Neural cell (in vitro differentiated cells): ENCODE measurements at regions not wholly inside any gene's neighbourhood (a gene's known extent, or its start where the extent isn't known, plus 50 kb on each side); places are given as distances from the start of the nearest gene placed in this dataset.

Experiments used
- H2AFZ ChIP-seq: fragments of 200-600, 300-800 bp; sonication (generic), shearing (Covaris generic); 2 replicates; pipeline ENCODE4 v1.6.0; 2014; ENCODE audit warnings: low read depth, mild to moderate bottlenecking, antibody characterized with exemption, low read length, moderate library complexity
- H3F3A ChIP-seq: fragments of 200-600 bp; shearing (Covaris generic); 2 replicates; pipeline ENCODE4 v1.6.1; 2016; ENCODE audit warnings: mild to moderate bottlenecking, moderate library complexity, mixed read lengths, antibody characterized with exemption, low read length; ENCODE audit not compliant: insufficient read depth, poor library complexity, severe bottlenecking
- H3K27ac ChIP-seq: fragments of 200-600, 300-800 bp; sonication (generic), shearing (Covaris generic); 2 replicates; pipeline ENCODE4 v1.5.1; 2014; ENCODE audit warnings: mild to moderate bottlenecking, low read length, moderate library complexity
- H3K27me3 ChIP-seq: fragments of 300-800, 200-600 bp; sonication (generic), shearing (Covaris generic); 2 replicates; pipeline ENCODE4 v1.6.0; 2014; ENCODE audit warnings: mild to moderate bottlenecking, low read depth, low read length, moderate library complexity; ENCODE audit not compliant: insufficient read depth
- H3K36me3 ChIP-seq: fragments of 300-800, 200-600 bp; sonication (generic), shearing (Covaris generic); 2 replicates; pipeline ENCODE4 v1.5.1; 2014; ENCODE audit warnings: mild to moderate bottlenecking, antibody characterized with exemption, low read length, moderate library complexity; ENCODE audit not compliant: insufficient read depth
- H3K4me2 ChIP-seq: fragments of 300-800, 200-600 bp; sonication (generic), shearing (Covaris generic); 2 replicates; pipeline ENCODE4 v1.6.0; 2014; ENCODE audit warnings: mild to moderate bottlenecking, low read length
- H3K4me3 ChIP-seq: fragments of 300-800, 200-600 bp; sonication (generic), shearing (Covaris generic); 2 replicates; pipeline ENCODE4 v1.5.1; 2014; ENCODE audit warnings: mild to moderate bottlenecking, low read length, moderate library complexity
- H3K79me2 ChIP-seq: fragments of 200-600 bp; shearing (Covaris generic); replicated peaks from 2 replicates; pipeline ENCODE4 v1.6.0; 2014; ENCODE audit warnings: mild to moderate bottlenecking, low read length, moderate library complexity; ENCODE audit not compliant: insufficient read depth
- H3K9ac ChIP-seq: fragments of 300-800, 200-600 bp; sonication (generic), shearing (Covaris generic); 2 replicates; pipeline ENCODE4 v1.6.1; 2016; ENCODE audit warnings: mild to moderate bottlenecking, low read length, mixed read lengths
- H3K9me2 ChIP-seq: fragments of 200-600 bp; shearing (Covaris generic); 2 replicates; pipeline ENCODE4 v1.6.1; 2016; ENCODE audit warnings: mild to moderate bottlenecking, low read length, mixed read lengths; ENCODE audit not compliant: insufficient read depth
- H3K9me3 ChIP-seq: fragments of 200-600, 300-800 bp; sonication (generic), shearing (Covaris generic); 2 replicates; pipeline ENCODE4 v1.6.1; 2016; ENCODE audit warnings: mild to moderate bottlenecking, mixed run types, low read length, moderate library complexity, mixed read lengths
- H4K20me1 ChIP-seq: fragments of 200-600 bp; shearing (Covaris generic); 2 replicates; pipeline ENCODE4 v1.6.1; 2016; ENCODE audit warnings: mild to moderate bottlenecking, mixed run types; ENCODE audit not compliant: insufficient read depth
- CTCF ChIP-seq: fragments of 450-650 bp; IDR thresholded peaks from 2 replicates; pipeline ENCODE4 v1.5.1; 2014; ENCODE audit warnings: antibody characterized with exemption, mild to moderate bottlenecking, moderate library complexity; ENCODE audit not compliant: poor library complexity, severe bottlenecking
- EP300 ChIP-seq: fragments of 450-650 bp; conservative IDR thresholded peaks from 2 replicates; pipeline ENCODE4 v1.6.1; 2014; ENCODE audit warnings: antibody characterized with exemption, mild to moderate bottlenecking, moderate library complexity; ENCODE audit not compliant: poor library complexity, severe bottlenecking
- EZH2 ChIP-seq: fragments of 200-600, 300-800 bp; shearing (Covaris generic), sonication (generic); IDR thresholded peaks from 2 replicates; pipeline ENCODE4 v1.6.1; 2014; ENCODE audit warnings: antibody characterized with exemption, low read length, borderline replicate concordance, mild to moderate bottlenecking; ENCODE audit not compliant: insufficient read depth, poor library complexity, severe bottlenecking
- MXI1 ChIP-seq: fragments of 450-650 bp; conservative IDR thresholded peaks from 2 replicates; pipeline ENCODE4 v1.6.1; 2014; ENCODE audit warnings: antibody characterized with exemption, mild to moderate bottlenecking; ENCODE audit not compliant: poor library complexity, severe bottlenecking
- POLR2AphosphoS5 ChIP-seq: IDR thresholded peaks from 2 replicates; pipeline ENCODE4 v1.6.1; 2012
- RAD21 ChIP-seq: fragments of 450-650 bp; conservative IDR thresholded peaks from 2 replicates; pipeline ENCODE4 v1.6.1; 2014; ENCODE audit warnings: antibody characterized with exemption, mild to moderate bottlenecking, moderate library complexity
- REST ChIP-seq: IDR thresholded peaks from 2 replicates; pipeline ENCODE4 v1.6.1; 2012; ENCODE audit warnings: borderline replicate concordance
- TAF1 ChIP-seq: IDR thresholded peaks from 2 replicates; pipeline ENCODE4 v1.6.1; 2012; ENCODE audit warnings: low read depth

GRCh38 chr11:29312812-29313211, 704.0 kb downstream of the KCNA4 start:
- Histone ChIP-seq H3K36me3 (no peaks in the 10 kb centered on the region), H3K9me3 (no peaks in the 10 kb centered on the region), H3K27me3 (no peaks in the 10 kb centered on the region), H4K20me1 (no peaks in the 10 kb centered on the region), H3F3A (no peaks in the 10 kb centered on the region), H3K27ac (no peak overlapping the region), H3K4me3 (no peak overlapping the region), H3K9ac (no peak overlapping the region), H2AFZ (no peak overlapping the region), H3K9me2 (no peaks in the 10 kb centered on the region), H3K4me2 (no peak overlapping the region), H3K79me2 (no peaks in the 10 kb centered on the region)
- TF ChIP-seq TAF1 (no peak), EZH2 (no peak), CTCF (no peak), RAD21 (no peak)

GRCh38 chr11:29310725-29311342, 706.0 kb downstream of the KCNA4 start:
- no peak overlapping the region for H3K4me3 ChIP-seq
- no peak overlapping the region for H3K4me2 ChIP-seq
- no peak overlapping the region for H3K9ac ChIP-seq
- no peak for TF ChIP-seq MXI1
- TF ChIP-seq RAD21: no peak
- no peak for TF ChIP-seq REST
- no peaks in the 10 kb centered on the region for H3K36me3 ChIP-seq
- no peak overlapping the region for H3K27ac ChIP-seq
- H3K9me3 ChIP-seq: no peaks in the 10 kb centered on the region
- no peaks in the 10 kb centered on the region for H3K9me2 ChIP-seq
- H3K27me3 ChIP-seq: no peaks in the 10 kb centered on the region
- no peaks in the 10 kb centered on the region for H3F3A ChIP-seq
- H2AFZ ChIP-seq: no peak overlapping the region
- no peaks in the 10 kb centered on the region for H4K20me1 ChIP-seq
- H3K79me2 ChIP-seq: no peaks in the 10 kb centered on the region

GRCh38 chr11:29309992-29310391, 706.8 kb downstream of the KCNA4 start:
- Histone ChIP-seq H3K36me3 (no peaks in the 10 kb centered on the region), H3K9me3 (no peaks in the 10 kb centered on the region), H3K9me2 (no peaks in the 10 kb centered on the region), H4K20me1 (no peaks in the 10 kb centered on the region), H3K9ac (no peak overlapping the region), H3K79me2 (no peaks in the 10 kb centered on the region), H3K27me3 (no peaks in the 10 kb centered on the region), H3K4me2 (no peak overlapping the region), H3F3A (no peaks in the 10 kb centered on the region), H2AFZ (no peak overlapping the region), H3K4me3 (no peak overlapping the region), H3K27ac (no peak overlapping the region)
- TF ChIP-seq POLR2AphosphoS5 (no peak), CTCF (no peak), EP300 (no peak), RAD21 (no peak), MXI1 (no peak), EZH2 (no peak), TAF1 (no peak)
